WTC11 (cell line): ENCODE measurements at regions not wholly inside any gene's neighbourhood (a gene's known extent, or its start where the extent isn't known, plus 50 kb on each side); places are given as distances from the start of the nearest gene placed in this dataset.

ENCODE experiments used
- CREB1 ChIP-seq: sonication (generic); formaldehyde crosslinking; IDR thresholded peaks from 2 replicates; pipeline ENCODE4 v1.8.0; 2023; ENCODE audit warnings: mild to moderate bottlenecking, missing genetic modification reagents
- CTCF ChIP-seq: fragments of 200-600 bp; IDR thresholded peaks from 2 replicates; pipeline ENCODE4 v1.8.0; 2022; ENCODE audit warnings: antibody characterized with exemption
- GTF2I ChIP-seq: fragments of 250-450 bp; sonication (Bioruptor Pico); conservative IDR thresholded peaks from 2 replicates; pipeline ENCODE4 v1.4.0; 2021; ENCODE audit warnings: mild to moderate bottlenecking
- HMGXB4 ChIP-seq: sonication (generic); formaldehyde crosslinking; IDR thresholded peaks from 2 replicates; pipeline ENCODE4 v1.8.1; 2023; ENCODE audit warnings: mild to moderate bottlenecking, moderate library complexity, missing genetic modification reagents
- JUN ChIP-seq: sonication (generic); formaldehyde crosslinking; IDR thresholded peaks from 2 replicates; pipeline ENCODE4 v1.8.0; 2023; ENCODE audit warnings: mild to moderate bottlenecking, missing genetic modification reagents
- MXD4 ChIP-seq: fragments of 250-450 bp; sonication (Bioruptor Pico); IDR thresholded peaks from 2 replicates; pipeline ENCODE4 v1.8.0; 2021; ENCODE audit warnings: mild to moderate bottlenecking, moderate library complexity, borderline replicate concordance
- ZNF671 ChIP-seq: fragments of 250-450 bp; sonication (Bioruptor Pico); IDR thresholded peaks from 2 replicates; pipeline ENCODE4 v1.8.0; 2021; ENCODE audit warnings: mild to moderate bottlenecking

GRCh38 chr22:47551431-47551775 is 789.0 kb downstream of the TBC1D22A start:
- TF ChIP-seq CTCF (no peak), GTF2I (CRISPR knock-in tag) (no peak), ZNF671 (no peak), MXD4 (CRISPR knock-in tag) (no peak), HMGXB4 (CRISPR knock-in tag) (no peak), CREB1 (no peak), JUN (CRISPR knock-in tag) (no peak)
